ENCODE measurements at regions not wholly inside any gene's neighbourhood (a gene's known extent, or its start where the extent isn't known, plus 50 kb on each side); places are given as distances from the start of the nearest gene placed in this dataset.

GRCh38 chr16:59236804-59237458 is 502.8 kb upstream of the GOT2 start:
- no peaks in the 10 kb centered on the region for H3K4me1 ChIP-seq (ENCODE audit: insufficient read depth)
- H3K27ac ChIP-seq, result no peak overlapping the region
- no peaks in the 10 kb centered on the region for H4K20me1 ChIP-seq (ENCODE audit: insufficient read depth, poor library complexity, severe bottlenecking)
- 72% methylated on average over 4 of the region's 4 CpGs for WGBS (ENCODE audit: low lambda C conversion rate, missing lambda C conversion rate)
- no peaks in the 10 kb centered on the region for H3K79me2 ChIP-seq
- H3K36me3 ChIP-seq (replicated peaks; ENCODE audit: insufficient read depth, low read depth), result no peaks in the 10 kb centered on the region
- no peak for DNase-seq (ENCODE audit: low spot score)
- no peak overlapping the region for H3K4me3 ChIP-seq
- no peaks in the 10 kb centered on the region for H3K9me2 ChIP-seq (replicated peaks; ENCODE audit: insufficient read depth)
- no peak for TF ChIP-seq EZH2phosphoT487 (IDR thresholded peaks at IDR 0.05; ENCODE audit: low read depth, severe bottlenecking, unreplicated experiment)
- no peak for TF ChIP-seq CTCF (IDR thresholded peaks at IDR 0.05; ENCODE audit: poor library complexity)
- TF ChIP-seq EZH2 (IDR thresholded peaks at IDR 0.05; ENCODE audit: borderline replicate concordance), result no peak
- H3K9me3 ChIP-seq (ENCODE audit: low read depth), result no peaks in the 10 kb centered on the region
- H2AFZ ChIP-seq, result no peak overlapping the region
- no peaks in the 10 kb centered on the region for H3K27me3 ChIP-seq
- H3K4me2 ChIP-seq, result no peak overlapping the region

GRCh38 chr16:59224401-59224800 is 490.3 kb upstream of the GOT2 start:
- Histone ChIP-seq H3K4me2 (no peak overlapping the region), H3K27ac (no peak overlapping the region), H4K20me1 (ENCODE audit: insufficient read depth, poor library complexity, severe bottlenecking) (no peaks in the 10 kb centered on the region), H3K79me2 (no peaks in the 10 kb centered on the region), H3K4me1 (ENCODE audit: insufficient read depth) (no peaks in the 10 kb centered on the region), H3K27me3 (no peaks in the 10 kb centered on the region), H3K9me2 (replicated peaks; ENCODE audit: insufficient read depth) (no peaks in the 10 kb centered on the region), H3K4me3 (no peak overlapping the region), H2AFZ (no peak overlapping the region), H3K36me3 (replicated peaks; ENCODE audit: insufficient read depth, low read depth) (no peaks in the 10 kb centered on the region), H3K9me3 (ENCODE audit: low read depth) (no peaks in the 10 kb centered on the region)
- DNase-seq (ENCODE audit: low spot score), result no peak
- 33% methylated on average over 2 of the region's 2 CpGs for WGBS (ENCODE audit: low lambda C conversion rate, missing lambda C conversion rate)
- TF ChIP-seq EZH2phosphoT487 (IDR thresholded peaks at IDR 0.05; ENCODE audit: low read depth, severe bottlenecking, unreplicated experiment), result no peak
- no peak for TF ChIP-seq EZH2 (IDR thresholded peaks at IDR 0.05; ENCODE audit: borderline replicate concordance)
- TF ChIP-seq CTCF (IDR thresholded peaks at IDR 0.05; ENCODE audit: poor library complexity), result no peak

- H4K20me1 ChIP-seq (ENCODE audit: insufficient read depth, poor library complexity, severe bottlenecking), result no peaks in the 10 kb centered on the region
- H3K9me3 ChIP-seq (ENCODE audit: low read depth), result no peaks in the 10 kb centered on the region
- no peak overlapping the region for H3K27ac ChIP-seq
- no peaks in the 10 kb centered on the region for H3K36me3 ChIP-seq (replicated peaks; ENCODE audit: insufficient read depth, low read depth)
- H3K4me2 ChIP-seq, result no peak overlapping the region
- no peak for DNase-seq (ENCODE audit: low spot score)
- no peaks in the 10 kb centered on the region for H3K4me1 ChIP-seq (ENCODE audit: insufficient read depth)
- no peak for TF ChIP-seq EZH2phosphoT487 (IDR thresholded peaks at IDR 0.05; ENCODE audit: low read depth, severe bottlenecking, unreplicated experiment)
- TF ChIP-seq EZH2 (IDR thresholded peaks at IDR 0.05; ENCODE audit: borderline replicate concordance), result no peak
- TF ChIP-seq CTCF (IDR thresholded peaks at IDR 0.05; ENCODE audit: poor library complexity), result no peak
- H3K79me2 ChIP-seq, result no peaks in the 10 kb centered on the region
- no peak overlapping the region for H2AFZ ChIP-seq
- H3K4me3 ChIP-seq, result no peak overlapping the region
- no peaks in the 10 kb centered on the region for H3K27me3 ChIP-seq
- WGBS (ENCODE audit: low lambda C conversion rate, missing lambda C conversion rate), result 47% methylated on average over 1 of the region's 1 CpG
- H3K9me2 ChIP-seq (replicated peaks; ENCODE audit: insufficient read depth), result no peaks in the 10 kb centered on the region
Measured at GRCh38 chr16:59220011-59220410, 485.9 kb upstream of the GOT2 start.

All from hepatocyte (in vitro differentiated cells).